Endothelial cell of umbilical vein (primary cell): ENCODE measurements at regions not wholly inside any gene's neighbourhood (a gene's known extent, or its start where the extent isn't known, plus 50 kb on each side); places are given as distances from the start of the nearest gene placed in this dataset.

Source experiments
- BruUV-seq: library from RNA; stranded (reverse); fragments of 400-500 nt; replicated peaks from 2 replicates; lab custom pipeline; 2021; lab: Mats Ljungman, UMichigan
- CTCF ChIA-PET: fragments of 300-600, 350-600 bp; sonication (Branson Sonifier 250); formaldehyde crosslinking; loops from one replicate; lab custom pipeline; 2021; ENCODE audit warnings: antibody characterized with exemption, inconsistent platforms; lab: Charles Lee
- POLR2A ChIA-PET: fragments of 300-600, 350-600 bp; sonication (Branson Sonifier 250); formaldehyde crosslinking; loops from one replicate; lab custom pipeline; 2021; ENCODE audit warnings: antibody characterized with exemption, inconsistent platforms; lab: Charles Lee
- DNase-seq: peaks from one replicate; pipeline ENCODE4 v3.0.0-alpha.2; 2011; ENCODE audit warnings: low read depth, low spot score
- FAIRE-seq: peaks from 2 replicates; lab custom pipeline; 2011; peaks lifted over from hg19 to GRCh38; lab: Jason Lieb, UNC
- H2AFZ ChIP-seq: 2 replicates; pipeline ENCODE4 v1.6.0; 2012; ENCODE audit warnings: low read depth, low read length, control low read depth, inconsistent platforms
- H3K27ac ChIP-seq: 2 replicates; pipeline ENCODE4 v1.5.1; 2011; ENCODE audit warnings: low read depth, mild to moderate bottlenecking, control low read depth, low read length, moderate library complexity; ENCODE audit not compliant: insufficient read depth
- H3K27me3 ChIP-seq, 2 experiments: 2 replicates each; pipeline versions ENCODE4 v1.6.0 to v1.6.1; 2011; ENCODE audit warnings: low read length in 2 of 2, mixed read lengths in 1 of 2; ENCODE audit not compliant: control insufficient read depth in 2 of 2, insufficient read depth in 2 of 2
- H3K36me3 ChIP-seq, 2 experiments: 2 replicates in 1 of 2; 3 replicates in 1 of 2; pipeline ENCODE4 v1.5.1; 2011; ENCODE audit warnings: low read length in 2 of 2, mild to moderate bottlenecking in 1 of 2, moderate library complexity in 1 of 2; ENCODE audit not compliant: control insufficient read depth in 2 of 2, insufficient read depth in 2 of 2; ENCODE audit errors: extremely low read depth in 1 of 2
- H3K4me1 ChIP-seq: 3 replicates; pipeline ENCODE4 v1.5.1; 2011; ENCODE audit warnings: mild to moderate bottlenecking, low read length; ENCODE audit not compliant: control insufficient read depth, insufficient read depth; ENCODE audit errors: extremely low read depth
- H3K4me2 ChIP-seq: 2 replicates; pipeline ENCODE4 v1.6.1; 2011; ENCODE audit warnings: low read length, control low read depth, mixed read lengths; ENCODE audit not compliant: insufficient read depth
- H3K4me3 ChIP-seq, 3 experiments: fragments of 200-600 bp in 1 of 3; sonication (generic), shearing (Covaris generic) in 1 of 3; replicated peaks in 1 of 3; 2 replicates each; pipeline ENCODE4 v1.5.1; 2011 to 2016; ENCODE audit warnings: control low read depth in 3 of 3, low read length in 3 of 3, mild to moderate bottlenecking in 2 of 3, inconsistent platforms in 1 of 3, low read depth in 1 of 3, moderate library complexity in 1 of 3; ENCODE audit not compliant: insufficient read depth in 1 of 3
- H3K79me2 ChIP-seq: 2 replicates; pipeline ENCODE4 v1.6.0; 2012; ENCODE audit warnings: low read length, inconsistent platforms; ENCODE audit not compliant: control insufficient read depth, insufficient read depth
- H3K9ac ChIP-seq: replicated peaks from 2 replicates; pipeline ENCODE3; 2011; ENCODE audit warnings: low read length, control low read depth; ENCODE audit not compliant: insufficient read depth; ENCODE audit errors: extremely low read depth
- H3K9me1 ChIP-seq: replicated peaks from 3 replicates; pipeline ENCODE4 v1.6.0; 2011; ENCODE audit warnings: mild to moderate bottlenecking, low read length; ENCODE audit not compliant: control insufficient read depth, insufficient read depth; ENCODE audit errors: extremely low read depth
- H3K9me3 ChIP-seq: replicated peaks from 2 replicates; pipeline ENCODE4 v1.5.1; 2012; ENCODE audit warnings: low read length, inconsistent platforms; ENCODE audit not compliant: control insufficient read depth, insufficient read depth
- H4K20me1 ChIP-seq: replicated peaks from 2 replicates; pipeline ENCODE3; 2011; ENCODE audit warnings: mild to moderate bottlenecking, low read length; ENCODE audit not compliant: control insufficient read depth, insufficient read depth; ENCODE audit errors: extremely low read depth
- EZH2 ChIP-seq: IDR thresholded peaks from 2 replicates; pipeline ENCODE4 v1.6.1; 2012; ENCODE audit warnings: borderline replicate concordance, low read depth, mild to moderate bottlenecking, moderate library complexity, low read length, inconsistent platforms; ENCODE audit not compliant: severe bottlenecking
- FOS ChIP-seq: IDR thresholded peaks from 2 replicates; pipeline ENCODE4 v1.6.1; 2011; ENCODE audit warnings: mild to moderate bottlenecking, low read length, moderate library complexity, borderline replicate concordance; ENCODE audit not compliant: insufficient read depth
- GATA2 ChIP-seq: IDR thresholded peaks from 2 replicates; pipeline ENCODE4 v1.7.0; 2011; ENCODE audit warnings: low read depth, mild to moderate bottlenecking, moderate library complexity, mixed read lengths, low read length; ENCODE audit not compliant: insufficient read length, insufficient read depth
- JUN ChIP-seq: IDR thresholded peaks from 2 replicates; pipeline ENCODE4 v1.6.1; 2011; ENCODE audit warnings: borderline replicate concordance, low read depth; ENCODE audit not compliant: insufficient read length, insufficient read depth
- MYC ChIP-seq: IDR thresholded peaks from one replicate; pipeline ENCODE4 v1.6.1; 2011; ENCODE audit warnings: mild to moderate bottlenecking, low read depth, low read length
- POLR2A ChIP-seq: IDR thresholded peaks from 2 replicates; pipeline ENCODE4 v1.6.1; 2012; ENCODE audit warnings: low read depth, mild to moderate bottlenecking, control low read depth, low read length
- POLR2AphosphoS5 ChIP-seq: IDR thresholded peaks from 2 replicates; pipeline ENCODE4 v1.6.1; 2012; ENCODE audit warnings: low read depth, mild to moderate bottlenecking, control low read depth, low read length, moderate library complexity; ENCODE audit not compliant: insufficient read depth
- dilution Hi-C: fragments of 300-500 bp; cut with MboI; formaldehyde crosslinking; loops from one replicate; pipeline ENCODE4 v1.15.0; 2019; ENCODE audit warnings: low sequenced_read_pairs; ENCODE audit not compliant: extremely low pct_ligation_motif_present
- intact Hi-C: fragments of 100-400 bp; cut with micrococcal nuclease; formaldehyde crosslinking; loops from one replicate; pipeline ENCODE4 v1.10.0; 2022
- TF ChIP-seq, protein P1 (sequence below): IDR thresholded peaks from 2 replicates; pipeline ENCODE4 v1.6.1; 2011; ENCODE audit not compliant: insufficient read depth, insufficient read length
- TF ChIP-seq, protein P2 (sequence below), 2 donors: IDR thresholded peaks; 1 replicate in 1 of 2; 2 replicates in 1 of 2; pipeline ENCODE4 v1.5.1; 2011; ENCODE audit warnings: low read length in 2 of 2, mild to moderate bottlenecking in 2 of 2, moderate library complexity in 2 of 2, control low read depth in 1 of 2, inconsistent platforms in 1 of 2, low read depth in 1 of 2; ENCODE audit not compliant: insufficient read depth in 1 of 2; ENCODE audit errors: extremely low read depth in 1 of 2

DNA sequence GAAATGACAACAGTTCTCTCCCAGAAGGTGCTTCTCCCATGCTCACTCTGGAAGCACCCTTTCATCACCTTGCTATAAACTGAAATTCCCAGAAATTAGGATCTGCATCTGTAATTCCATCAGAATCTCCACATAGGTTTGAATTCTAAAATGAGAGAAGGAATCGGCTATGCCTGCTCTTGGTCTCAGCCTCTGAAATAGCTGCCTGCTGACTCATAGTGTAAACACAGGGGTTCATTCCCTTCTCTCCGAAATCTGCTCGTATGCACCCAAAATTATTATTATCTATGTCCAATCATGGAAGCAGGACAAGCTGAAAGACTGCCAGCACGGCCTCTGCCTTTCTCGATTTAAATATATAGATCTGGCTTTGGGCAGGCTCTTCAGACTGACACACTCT is 74.6 kb upstream of the TAB2 start:
- peaks cover 2 to 6% of the 10 kb centered on the region in 2 experiments for H3K27me3 ChIP-seq
- no peak overlapping the region for H3K4me3 ChIP-seq
- intact Hi-C loops: no loop called here
- no peaks in the 10 kb centered on the region for H3K9me3 ChIP-seq
- FAIRE-seq: no peak
- H3K79me2 ChIP-seq: no peaks in the 10 kb centered on the region
- H3K9me1 ChIP-seq: no peaks in the 10 kb centered on the region
- TF ChIP-seq, protein P1, sequence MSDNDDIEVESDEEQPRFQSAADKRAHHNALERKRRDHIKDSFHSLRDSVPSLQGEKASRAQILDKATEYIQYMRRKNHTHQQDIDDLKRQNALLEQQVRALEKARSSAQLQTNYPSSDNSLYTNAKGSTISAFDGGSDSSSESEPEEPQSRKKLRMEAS: no peak
- TF ChIP-seq, protein P2, sequence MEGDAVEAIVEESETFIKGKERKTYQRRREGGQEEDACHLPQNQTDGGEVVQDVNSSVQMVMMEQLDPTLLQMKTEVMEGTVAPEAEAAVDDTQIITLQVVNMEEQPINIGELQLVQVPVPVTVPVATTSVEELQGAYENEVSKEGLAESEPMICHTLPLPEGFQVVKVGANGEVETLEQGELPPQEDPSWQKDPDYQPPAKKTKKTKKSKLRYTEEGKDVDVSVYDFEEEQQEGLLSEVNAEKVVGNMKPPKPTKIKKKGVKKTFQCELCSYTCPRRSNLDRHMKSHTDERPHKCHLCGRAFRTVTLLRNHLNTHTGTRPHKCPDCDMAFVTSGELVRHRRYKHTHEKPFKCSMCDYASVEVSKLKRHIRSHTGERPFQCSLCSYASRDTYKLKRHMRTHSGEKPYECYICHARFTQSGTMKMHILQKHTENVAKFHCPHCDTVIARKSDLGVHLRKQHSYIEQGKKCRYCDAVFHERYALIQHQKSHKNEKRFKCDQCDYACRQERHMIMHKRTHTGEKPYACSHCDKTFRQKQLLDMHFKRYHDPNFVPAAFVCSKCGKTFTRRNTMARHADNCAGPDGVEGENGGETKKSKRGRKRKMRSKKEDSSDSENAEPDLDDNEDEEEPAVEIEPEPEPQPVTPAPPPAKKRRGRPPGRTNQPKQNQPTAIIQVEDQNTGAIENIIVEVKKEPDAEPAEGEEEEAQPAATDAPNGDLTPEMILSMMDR (IDR thresholded peaks at IDR 0.05; ENCODE audit: extremely low read depth in 1 of 2, insufficient read depth in 1 of 2, low read depth in 1 of 2, low read length in 2 of 2): no peak
- no peak for TF ChIP-seq POLR2A
- TF ChIP-seq GATA2: no peak
- TF ChIP-seq EZH2: no peak
- TF ChIP-seq MYC: no peak
- no peak for TF ChIP-seq JUN
- TF ChIP-seq FOS: no peak
- TF ChIP-seq POLR2AphosphoS5: no peak
- no peak overlapping the region for H3K9ac ChIP-seq
- no peak overlapping the region for H3K4me2 ChIP-seq
- H2AFZ ChIP-seq: no peak overlapping the region
- no peaks in the 10 kb centered on the region for H3K4me1 ChIP-seq
- DNase-seq: no peak
- no TSS peak for BruUV-seq
- dilution Hi-C loops: no loop called here
- no peaks in the 10 kb centered on the region for H3K36me3 ChIP-seq
- ChIA-PET POLR2A (no interaction called here), CTCF (no interaction called here)
- no peaks in the 10 kb centered on the region for H4K20me1 ChIP-seq
- no peak overlapping the region for H3K27ac ChIP-seq
